Activated CD4-positive, alpha-beta memory T cell treated with anti-CD3 and anti-CD28 coated beads for 36 hours (primary cell): ENCODE measurements at regions not wholly inside any gene's neighbourhood (a gene's known extent, or its start where the extent isn't known, plus 50 kb on each side); places are given as distances from the start of the nearest gene placed in this dataset.

Experiments used
- CTCF ChIA-PET: fragments of 350-600 bp; sonication (Branson Sonifier 250); formaldehyde crosslinking; loops from one replicate; lab custom pipeline; 2021; ENCODE audit warnings: antibody characterized with exemption, inconsistent platforms; lab: Charles Lee
- POLR2A ChIA-PET: fragments of 350-600 bp; sonication (Branson Sonifier 250); formaldehyde crosslinking; loops from one replicate; lab custom pipeline; 2021; ENCODE audit warnings: antibody characterized with exemption; lab: Charles Lee
- DNase-seq: peaks from one replicate; pipeline ENCODE4 v3.0.0-alpha.2; 2020
- H3K27ac Mint-ChIP-seq: one replicate; pipeline ENCODE4 v1.8.0; 2021; ENCODE audit warnings: mixed read lengths
- H3K27me3 Mint-ChIP-seq: one replicate; pipeline ENCODE4 v1.8.0; 2021; ENCODE audit warnings: mixed read lengths
- H3K36me3 Mint-ChIP-seq: one replicate; pipeline ENCODE4 v1.8.0; 2021; ENCODE audit warnings: mixed read lengths
- H3K4me1 Mint-ChIP-seq: one replicate; pipeline ENCODE4 v1.8.0; 2021; ENCODE audit warnings: low read depth, mixed read lengths
- H3K4me3 Mint-ChIP-seq: one replicate; pipeline ENCODE4 v1.8.0; 2021; ENCODE audit warnings: mild to moderate bottlenecking, mixed read lengths
- H3K9me3 Mint-ChIP-seq: one replicate; pipeline ENCODE4 v1.8.0; 2021; ENCODE audit warnings: mixed read lengths
- intact Hi-C: fragments of 100-400 bp; cut with micrococcal nuclease; formaldehyde crosslinking; loops from one replicate; pipeline ENCODE4 v1.15.1; 2023

- Mint-ChIP-seq H3K27ac (no peak overlapping the region), H3K4me1 (no peaks in the 10 kb centered on the region), H3K4me3 (no peak overlapping the region), H3K9me3 (no peaks in the 10 kb centered on the region), H3K36me3 (no peaks in the 10 kb centered on the region), H3K27me3 (peaks cover 12% of the 10 kb centered on the region)
- ChIA-PET POLR2A (no interaction called here), CTCF (no interaction called here)
- no peak for DNase-seq
- intact Hi-C loops: no loop called here
Measured at GRCh38 chr5:77948476-77948875, 172.3 kb upstream of the TBCA start.

DNA sequence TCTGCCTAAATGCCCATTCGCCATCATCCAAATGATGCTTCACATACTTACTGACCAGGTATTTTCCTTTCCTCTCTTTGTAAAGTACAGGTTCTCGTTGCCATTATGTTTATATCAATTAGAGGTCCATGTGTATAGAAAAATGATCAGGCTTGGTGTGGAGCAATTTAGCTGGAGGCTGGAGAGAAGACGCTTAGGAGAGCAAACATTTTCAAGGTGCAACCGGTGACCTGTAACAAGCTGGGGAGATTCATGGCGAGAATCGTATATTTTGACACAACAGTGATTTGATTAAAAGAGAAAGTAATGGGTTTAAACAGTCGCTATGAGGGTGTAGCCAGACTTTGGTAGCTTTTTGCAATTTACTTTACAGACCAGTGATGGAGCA is 170.9 kb upstream of the TBCA start:
- ChIA-PET POLR2A (no interaction called here), CTCF (no interaction called here)
- no peak overlapping the region for H3K4me3 Mint-ChIP-seq
- no peaks in the 10 kb centered on the region for H3K4me1 Mint-ChIP-seq
- H3K36me3 Mint-ChIP-seq: no peaks in the 10 kb centered on the region
- H3K27ac Mint-ChIP-seq: no peak overlapping the region
- DNase-seq: no peak
- peaks cover 14% of the 10 kb centered on the region for H3K27me3 Mint-ChIP-seq
- intact Hi-C loops: no loop called here
- H3K9me3 Mint-ChIP-seq: no peaks in the 10 kb centered on the region

DNA sequence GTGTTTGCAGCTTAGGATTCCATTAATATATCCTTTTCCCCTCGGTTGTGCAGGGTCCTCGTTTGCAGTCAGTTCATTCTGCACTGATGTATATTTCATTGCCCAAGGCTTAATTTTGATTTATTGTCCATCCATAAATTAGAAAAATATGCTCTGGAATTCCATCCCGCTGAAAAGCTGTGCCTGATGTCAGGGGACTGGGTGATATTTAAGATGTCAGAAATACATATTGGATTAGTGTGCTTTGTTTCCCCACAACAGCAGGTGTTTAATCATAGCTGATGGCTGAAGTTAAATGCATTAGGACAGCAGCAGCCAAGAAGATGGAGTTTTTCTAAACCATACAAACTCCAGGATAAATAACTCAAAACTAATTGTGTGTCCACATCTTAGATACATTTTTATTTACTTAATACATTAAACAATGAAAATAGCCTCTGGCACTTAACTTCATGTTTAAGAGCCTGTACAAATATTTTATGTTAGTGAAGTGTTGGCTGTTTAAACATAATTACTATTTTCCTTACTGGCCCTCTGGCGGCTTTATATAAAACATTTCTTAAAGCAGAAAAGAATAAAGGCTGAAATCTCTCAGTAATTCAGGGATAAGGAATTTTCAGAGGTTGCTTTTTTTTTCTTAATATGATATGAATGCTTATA is 170.4 kb upstream of the TBCA start:
- H3K27ac Mint-ChIP-seq: no peak overlapping the region
- DNase-seq: no peak
- intact Hi-C loops: no loop called here
- H3K27me3 Mint-ChIP-seq: peaks cover 17% of the 10 kb centered on the region
- H3K4me1 Mint-ChIP-seq: no peaks in the 10 kb centered on the region
- ChIA-PET CTCF (no interaction called here), POLR2A (no interaction called here)
- no peak overlapping the region for H3K4me3 Mint-ChIP-seq
- H3K9me3 Mint-ChIP-seq: no peaks in the 10 kb centered on the region
- no peaks in the 10 kb centered on the region for H3K36me3 Mint-ChIP-seq

DNA sequence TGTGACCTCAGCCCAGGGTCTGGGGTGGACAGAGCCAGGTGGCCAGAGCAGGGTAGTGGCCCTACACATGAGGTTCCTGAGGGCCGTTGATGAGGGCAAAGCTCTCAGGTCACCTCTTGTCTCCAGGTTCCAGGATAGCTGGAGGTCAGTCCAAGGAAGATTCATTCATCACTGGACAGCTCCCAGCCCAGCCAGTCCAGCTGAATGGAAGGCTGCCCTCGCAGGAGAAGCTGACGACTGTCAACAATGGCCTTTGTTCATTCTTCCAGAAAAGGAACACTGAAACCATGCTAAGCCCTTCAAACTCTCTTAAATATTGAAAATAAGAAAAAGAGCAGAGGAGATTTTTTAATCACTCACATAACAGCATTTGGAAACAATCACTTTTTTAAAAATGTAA is 169.7 kb upstream of the TBCA start:
- DNase-seq: no peak
- CTCF ChIA-PET: no interaction called here
- POLR2A ChIA-PET: interaction anchor here (0.6 kb wide), 1 partner anchor 8 kb away, joined by 5 read pairs; no protein-coding TSS in a partner anchor
- H3K4me3 Mint-ChIP-seq: no peak overlapping the region
- H3K9me3 Mint-ChIP-seq: no peaks in the 10 kb centered on the region
- no peak overlapping the region for H3K27ac Mint-ChIP-seq
- H3K4me1 Mint-ChIP-seq: no peaks in the 10 kb centered on the region
- intact Hi-C loops: no loop called here
- no peaks in the 10 kb centered on the region for H3K36me3 Mint-ChIP-seq
- peaks cover 20% of the 10 kb centered on the region for H3K27me3 Mint-ChIP-seq

- no peak overlapping the region for H3K27ac Mint-ChIP-seq
- H3K4me3 Mint-ChIP-seq: no peak overlapping the region
- CTCF ChIA-PET: no interaction called here
- peaks cover 4% of the 10 kb centered on the region for H3K9me3 Mint-ChIP-seq
- H3K4me1 Mint-ChIP-seq: no peaks in the 10 kb centered on the region
- H3K27me3 Mint-ChIP-seq: peaks cover 24% of the 10 kb centered on the region
- POLR2A ChIA-PET: no interaction called here
- DNase-seq: no peak
- no peaks in the 10 kb centered on the region for H3K36me3 Mint-ChIP-seq
- intact Hi-C loops: no loop called here
Measured at GRCh38 chr5:77944757-77945340, 168.7 kb upstream of the TBCA start.

- H3K4me3 Mint-ChIP-seq: no peak overlapping the region
- H3K27ac Mint-ChIP-seq: no peak overlapping the region
- no peaks in the 10 kb centered on the region for H3K36me3 Mint-ChIP-seq
- peaks cover 20% of the 10 kb centered on the region for H3K27me3 Mint-ChIP-seq
- H3K9me3 Mint-ChIP-seq: peaks cover 4% of the 10 kb centered on the region
- no peaks in the 10 kb centered on the region for H3K4me1 Mint-ChIP-seq
- ChIA-PET CTCF (no interaction called here), POLR2A (no interaction called here)
- intact Hi-C loops: no loop called here
- DNase-seq: no peak
Measured at GRCh38 chr5:77943851-77944250, 167.7 kb upstream of the TBCA start.

- intact Hi-C loops: no loop called here
- peaks cover 1% of the 10 kb centered on the region for H3K4me1 Mint-ChIP-seq
- no peak overlapping the region for H3K4me3 Mint-ChIP-seq
- ChIA-PET POLR2A (interaction anchor here (0.6 kb wide), 1 partner anchor 173 kb away, joined by 3 read pairs; no protein-coding TSS in a partner anchor), CTCF (interaction anchor here (1.0 kb wide), 1 partner anchor 17 kb away, joined by 3 read pairs; no protein-coding TSS in a partner anchor)
- H3K27me3 Mint-ChIP-seq: peaks cover 26% of the 10 kb centered on the region
- H3K27ac Mint-ChIP-seq: no peak overlapping the region
- H3K9me3 Mint-ChIP-seq: peaks cover 4% of the 10 kb centered on the region
- H3K36me3 Mint-ChIP-seq: no peaks in the 10 kb centered on the region
- no peak for DNase-seq
Measured at GRCh38 chr5:77942578-77943239, 166.6 kb upstream of the TBCA start.

DNA sequence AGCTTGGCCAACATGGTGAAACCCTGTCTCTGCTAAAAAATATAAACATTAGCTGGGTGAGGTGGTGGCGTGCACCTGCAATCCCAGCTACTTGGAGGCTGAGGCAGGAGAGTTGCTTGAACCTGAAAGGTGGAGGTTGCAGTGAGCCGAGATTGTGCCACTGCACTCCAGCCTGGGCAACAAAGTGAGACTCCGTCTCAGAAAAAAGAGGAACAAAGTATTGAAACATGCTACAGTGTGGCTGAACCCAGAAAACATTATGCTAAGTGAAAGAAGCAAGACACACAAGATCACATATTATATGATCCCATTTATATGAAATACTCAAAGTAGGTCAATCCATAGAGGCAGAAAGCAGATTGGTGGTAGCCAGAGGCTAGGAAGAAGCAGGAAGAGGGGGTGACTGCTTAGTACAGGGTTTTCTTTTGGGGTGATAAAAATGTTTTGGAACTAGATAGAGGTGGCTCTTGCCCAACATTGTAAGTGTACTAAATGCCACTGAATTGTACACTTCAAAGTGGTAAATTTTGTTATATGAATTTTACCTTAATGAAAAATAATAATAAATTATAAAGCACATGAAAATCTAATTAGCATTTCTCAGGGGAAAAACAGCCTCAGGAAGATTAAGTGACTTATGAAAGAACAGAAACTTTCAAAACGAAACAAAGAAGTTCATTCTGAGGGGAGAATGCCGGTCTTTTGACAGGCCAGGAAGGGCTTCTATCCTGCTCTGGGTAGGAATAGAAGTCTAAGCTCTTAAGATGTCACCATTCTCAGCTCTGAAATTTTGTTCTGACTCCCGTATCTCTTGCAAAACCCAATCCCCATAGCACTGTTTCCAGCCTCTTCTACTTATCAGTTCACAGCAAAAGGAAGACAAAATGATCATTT is 161.1 kb upstream of the TBCA start:
- Mint-ChIP-seq H3K36me3 (no peaks in the 10 kb centered on the region), H3K4me1 (peaks cover 20% of the 10 kb centered on the region), H3K9me3 (peaks cover 4% of the 10 kb centered on the region), H3K4me3 (no peak overlapping the region), H3K27me3 (peaks cover 24% of the 10 kb centered on the region), H3K27ac (no peak overlapping the region)
- DNase-seq: no peak
- ChIA-PET CTCF (no interaction called here), POLR2A (no interaction called here)
- intact Hi-C loops: no loop called here

- Mint-ChIP-seq H3K9me3 (peaks cover 4% of the 10 kb centered on the region), H3K4me1 (peaks cover 20% of the 10 kb centered on the region), H3K4me3 (no peak overlapping the region), H3K27me3 (peaks cover 17% of the 10 kb centered on the region), H3K27ac (peak overlapping the region; percentile 16), H3K36me3 (no peaks in the 10 kb centered on the region)
- no peak for DNase-seq
- intact Hi-C loops: loop anchor here (1.0 kb wide), 1 partner anchor 56 kb away; no protein-coding TSS in a partner anchor
- POLR2A ChIA-PET: no interaction called here
- CTCF ChIA-PET: interaction anchor here (0.7 to 0.8 kb wide), 2 partner anchors 16 to 70 kb away, joined by 3 read pairs; no protein-coding TSS in a partner anchor
Measured at GRCh38 chr5:77936365-77936693, 160.2 kb upstream of the TBCA start.

GRCh38 chr5:77935506-77936364 is 159.6 kb upstream of the TBCA start:
- CTCF ChIA-PET: interaction anchor here (0.7 to 0.8 kb wide), 2 partner anchors 15 to 70 kb away, joined by 3 read pairs; no protein-coding TSS in a partner anchor
- intact Hi-C loops: loop anchor here (1.0 kb wide), 1 partner anchor 55 kb away; no protein-coding TSS in a partner anchor
- peaks cover 3% of the 10 kb centered on the region for H3K9me3 Mint-ChIP-seq
- H3K36me3 Mint-ChIP-seq: no peaks in the 10 kb centered on the region
- DNase-seq: peak; percentile 57
- peaks cover 14% of the 10 kb centered on the region for H3K27me3 Mint-ChIP-seq
- H3K4me3 Mint-ChIP-seq: peak overlapping the region; percentile 17
- H3K27ac Mint-ChIP-seq: peak overlapping the region; percentile 16
- POLR2A ChIA-PET: no interaction called here
- peaks cover 20% of the 10 kb centered on the region for H3K4me1 Mint-ChIP-seq

DNA sequence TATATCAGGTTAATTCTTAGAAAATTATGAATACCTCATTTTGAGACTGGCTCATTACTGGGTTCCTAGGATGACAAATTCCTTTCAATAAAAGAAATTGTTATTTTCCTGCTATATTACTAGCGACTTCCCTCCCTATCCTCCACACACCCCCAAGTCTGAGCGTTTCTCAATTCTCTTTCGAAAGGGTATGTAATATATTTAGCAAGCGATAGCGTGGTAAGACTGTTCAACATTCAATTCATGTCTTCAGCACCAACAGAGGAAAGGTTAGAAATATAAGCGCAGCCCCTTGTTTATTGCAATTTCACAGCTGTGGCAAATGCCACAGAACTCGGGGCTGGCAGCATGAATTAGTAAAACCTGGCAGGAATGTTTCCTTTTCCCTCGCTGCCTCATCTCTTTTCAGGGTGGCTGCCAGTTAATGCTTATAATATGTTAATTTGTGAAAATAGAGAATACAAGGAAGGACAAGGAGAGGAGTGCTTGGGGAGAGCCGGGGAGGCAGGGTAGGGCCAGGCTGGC is 152.7 kb upstream of the TBCA start:
- H3K4me3 Mint-ChIP-seq: no peak overlapping the region
- POLR2A ChIA-PET: no interaction called here
- H3K9me3 Mint-ChIP-seq: peaks cover 3% of the 10 kb centered on the region
- H3K4me1 Mint-ChIP-seq: peaks cover 9% of the 10 kb centered on the region
- H3K27ac Mint-ChIP-seq: no peak overlapping the region
- intact Hi-C loops: no loop called here
- H3K36me3 Mint-ChIP-seq: no peaks in the 10 kb centered on the region
- no peak for DNase-seq
- H3K27me3 Mint-ChIP-seq: peaks cover 3% of the 10 kb centered on the region
- CTCF ChIA-PET: no interaction called here
